ENCODE measurements at regions not wholly inside any gene's neighbourhood (a gene's known extent, or its start where the extent isn't known, plus 50 kb on each side); places are given as distances from the start of the nearest gene placed in this dataset.

GRCh38 chr5:74288038-74288437 is 352.5 kb downstream of the ENC1 start:
- DNase-seq = no peak
- no peak for TF ChIP-seq CTCF (IDR thresholded peaks at IDR 0.05)
- H3K4me1 Mint-ChIP-seq (ENCODE audit: low read depth) = peaks cover 25% of the 10 kb centered on the region
- H3K27ac Mint-ChIP-seq = no peak overlapping the region
- peaks cover 7% of the 10 kb centered on the region for H3K27me3 Mint-ChIP-seq (ENCODE audit: insufficient read depth)
- no peak overlapping the region for H3K4me3 Mint-ChIP-seq
- no peaks in the 10 kb centered on the region for H3K9me3 Mint-ChIP-seq
- H3K36me3 Mint-ChIP-seq (ENCODE audit: low read depth) = no peaks in the 10 kb centered on the region

GRCh38 chr5:74286734-74287695 is 353.5 kb downstream of the ENC1 start:
- Mint-ChIP-seq H3K9me3 (no peaks in the 10 kb centered on the region), H3K4me1 (ENCODE audit: low read depth) (peaks cover 25% of the 10 kb centered on the region), H3K27me3 (ENCODE audit: insufficient read depth) (peaks cover 7% of the 10 kb centered on the region), H3K36me3 (ENCODE audit: low read depth) (no peaks in the 10 kb centered on the region), H3K4me3 (no peak overlapping the region), H3K27ac (no peak overlapping the region)
- DNase-seq = no peak
- TF ChIP-seq CTCF (IDR thresholded peaks at IDR 0.05) = no peak

- Mint-ChIP-seq H3K27ac (no peak overlapping the region), H3K36me3 (ENCODE audit: low read depth) (no peaks in the 10 kb centered on the region), H3K4me3 (no peak overlapping the region), H3K4me1 (ENCODE audit: low read depth) (peaks cover 22% of the 10 kb centered on the region), H3K9me3 (no peaks in the 10 kb centered on the region), H3K27me3 (ENCODE audit: insufficient read depth) (peaks cover 9% of the 10 kb centered on the region)
- no peak for TF ChIP-seq CTCF (IDR thresholded peaks at IDR 0.05)
- no peak for DNase-seq
These were observed 354.8 kb downstream of the ENC1 start for GRCh38 chr5:74285675-74286280.

GRCh38 chr5:74282490-74282889 is 358.0 kb downstream of the ENC1 start:
- no peaks in the 10 kb centered on the region for H3K4me1 Mint-ChIP-seq (ENCODE audit: low read depth)
- no peaks in the 10 kb centered on the region for H3K9me3 Mint-ChIP-seq
- H3K36me3 Mint-ChIP-seq (ENCODE audit: low read depth) = no peaks in the 10 kb centered on the region
- H3K27ac Mint-ChIP-seq = no peak overlapping the region
- DNase-seq = no peak
- TF ChIP-seq CTCF (IDR thresholded peaks at IDR 0.05) = no peak
- H3K27me3 Mint-ChIP-seq (ENCODE audit: insufficient read depth) = peaks cover 12% of the 10 kb centered on the region; the same call in 1 of the 2 replicates
- no peak overlapping the region for H3K4me3 Mint-ChIP-seq

GRCh38 chr5:74281166-74281565 is 359.4 kb downstream of the ENC1 start:
- Mint-ChIP-seq H3K9me3 (no peaks in the 10 kb centered on the region), H3K27me3 (ENCODE audit: insufficient read depth) (peaks cover 12% of the 10 kb centered on the region; the same call in 1 of the 2 replicates), H3K4me3 (no peak overlapping the region), H3K36me3 (ENCODE audit: low read depth) (no peaks in the 10 kb centered on the region), H3K4me1 (ENCODE audit: low read depth) (peaks cover 4% of the 10 kb centered on the region), H3K27ac (no peak overlapping the region)
- TF ChIP-seq CTCF (IDR thresholded peaks at IDR 0.05) = no peak
- no peak for DNase-seq
